ENCODE measurements at regions not wholly inside any gene's neighbourhood (a gene's known extent, or its start where the extent isn't known, plus 50 kb on each side); places are given as distances from the start of the nearest gene placed in this dataset.
"Not testable (repeated sequence)": the region's sequence is repeated elsewhere in the genome, so short reads cannot be mapped to it uniquely, and the experiment has no call there.

DNA sequence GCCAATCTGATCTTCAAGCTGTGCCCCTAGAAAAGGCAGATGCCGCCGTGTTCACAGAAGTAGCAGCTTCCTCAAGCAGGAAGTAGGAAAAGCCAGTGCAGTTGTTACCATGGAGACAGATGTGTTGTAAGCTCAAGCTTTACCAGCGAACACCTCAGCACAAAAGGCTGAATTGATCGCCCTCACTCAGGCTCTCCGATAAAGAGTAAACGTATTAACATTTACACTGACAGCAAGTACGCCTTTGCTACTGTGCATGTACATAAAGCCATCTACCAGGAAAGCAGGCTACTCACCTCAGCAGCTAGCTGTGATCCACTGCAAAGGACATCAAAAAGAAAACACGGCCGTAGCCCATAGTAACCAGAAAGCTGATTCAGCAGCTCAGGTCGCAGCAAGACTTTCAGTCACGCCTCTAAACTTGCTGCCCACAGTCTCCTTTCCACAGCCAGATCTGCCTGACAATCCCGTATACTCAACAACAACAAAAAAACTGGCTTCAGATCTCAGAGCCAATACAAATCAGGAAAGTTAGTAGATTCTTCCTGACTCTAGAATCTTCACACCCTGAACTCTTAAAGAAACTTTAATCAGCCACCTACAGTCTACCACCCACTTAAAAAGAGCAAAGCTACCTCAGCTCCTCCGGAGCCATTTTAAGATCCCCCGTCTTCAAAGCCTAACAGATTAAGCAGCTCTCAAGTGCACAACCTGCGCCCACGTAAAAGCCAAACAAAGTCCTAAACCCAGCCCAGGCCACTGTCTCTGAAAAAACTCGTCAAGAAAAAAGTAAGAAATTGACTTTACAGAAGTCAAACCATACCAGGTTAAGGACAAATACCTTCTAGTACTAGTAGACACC lies 160.0 kb downstream of the DEFB131A start:
- DNase-seq (ENCODE audit: low read depth in 2 of 2), result peak in 1 of 2 donors; percentile 25

DNA sequence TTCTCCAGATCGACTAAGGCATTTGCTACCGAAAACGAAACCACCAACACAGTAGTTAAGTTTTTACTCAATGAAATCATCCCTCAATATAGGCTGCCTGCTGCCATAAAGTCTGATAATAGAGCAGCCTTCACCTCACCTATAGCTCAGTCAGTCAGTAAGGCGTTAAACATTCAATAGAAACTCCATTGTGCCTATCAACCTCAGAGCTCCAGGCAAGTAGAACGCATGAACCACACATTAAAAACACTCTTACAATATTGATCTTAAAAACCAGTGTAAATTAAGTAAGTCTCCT lies 160.6 kb downstream of the DEFB131A start:
- DNase-seq (ENCODE audit: low read depth in 2 of 2), result not testable (repeated sequence)

DNA sequence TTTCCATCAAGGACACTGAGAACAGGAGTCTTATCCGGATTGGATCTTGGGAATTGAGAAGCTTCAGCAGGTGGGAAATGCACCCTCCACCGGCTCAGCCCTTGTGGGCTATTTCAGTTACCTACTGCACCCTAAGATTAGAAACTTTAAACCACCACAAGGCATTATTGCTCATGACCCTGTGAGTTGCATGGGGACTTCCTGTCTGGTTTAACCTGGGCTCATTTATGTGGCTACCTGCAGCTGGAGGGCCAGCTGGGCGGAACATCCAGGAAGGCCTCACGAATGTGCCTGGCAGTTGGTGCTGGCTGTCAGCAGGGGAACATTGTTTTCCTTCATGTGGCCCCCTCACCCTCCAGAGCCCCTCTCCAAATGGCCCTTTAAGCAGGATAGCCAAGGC lies 164.1 kb downstream of the DEFB131A start:
- DNase-seq (ENCODE audit: low read depth in 2 of 2), result no peak

DNA sequence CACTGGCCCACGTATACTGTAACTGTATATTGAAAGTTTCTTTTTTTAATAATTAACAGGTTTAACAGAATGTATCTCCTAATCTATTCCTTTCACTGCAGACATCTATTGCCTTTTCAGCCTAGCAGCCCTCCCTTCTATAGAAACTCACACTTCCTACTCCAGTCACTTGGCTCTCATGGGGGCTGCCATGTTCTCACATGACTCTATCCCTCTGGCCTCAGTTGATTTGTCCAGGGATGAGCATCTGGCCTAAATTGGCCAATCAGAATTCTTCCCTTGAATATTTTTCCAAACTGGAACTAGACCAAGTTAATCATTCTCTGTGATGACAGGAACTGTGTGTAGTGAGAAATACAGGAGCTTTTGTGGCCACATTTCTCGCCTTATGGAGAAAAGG lies 166.1 kb downstream of the DEFB131A start:
- not testable (repeated sequence) for DNase-seq (ENCODE audit: low read depth in 2 of 2)

DNA sequence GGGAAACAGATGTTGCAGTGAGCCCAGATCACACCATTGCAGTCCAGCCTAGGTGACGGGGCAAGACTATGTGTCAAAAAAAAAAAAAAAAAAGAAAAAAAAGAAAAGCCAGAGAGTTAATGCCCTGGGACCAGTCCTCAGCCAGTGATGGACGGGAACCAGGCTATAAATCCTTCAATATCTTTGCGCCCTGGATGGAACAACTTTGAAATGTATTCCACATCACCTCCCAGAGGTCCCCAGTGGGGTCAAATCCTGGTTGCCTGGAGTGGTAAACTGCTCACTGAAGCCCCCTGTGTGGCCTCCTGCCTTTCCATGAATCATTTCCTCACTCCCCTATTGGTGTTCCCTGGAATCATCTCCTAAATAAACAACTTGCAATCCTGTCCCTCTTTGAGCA lies 166.9 kb downstream of the DEFB131A start:
- no peak for DNase-seq (ENCODE audit: low read depth in 2 of 2)

DNA sequence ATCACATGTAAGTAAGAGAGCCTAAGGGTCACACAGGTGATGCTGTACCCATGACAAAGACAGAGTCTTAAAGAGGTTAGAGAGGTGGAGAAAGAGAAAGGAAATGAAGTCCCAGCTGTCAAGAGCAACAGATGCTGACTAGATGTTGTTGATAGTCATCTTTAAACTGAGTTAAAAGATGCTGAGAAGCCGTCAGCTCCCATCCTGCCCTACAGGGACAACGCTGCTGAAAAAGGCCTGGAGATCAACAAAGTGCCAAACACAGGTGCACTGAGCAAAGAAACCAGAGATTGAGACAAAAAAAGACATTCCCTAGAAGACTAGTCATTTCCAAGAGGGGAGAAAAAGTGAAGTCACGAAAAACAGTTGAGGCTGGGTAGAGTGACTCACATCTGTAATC lies 145.0 kb upstream of the DRD5 start:
- not testable (repeated sequence) for DNase-seq (ENCODE audit: low read depth in 2 of 2)

DNA sequence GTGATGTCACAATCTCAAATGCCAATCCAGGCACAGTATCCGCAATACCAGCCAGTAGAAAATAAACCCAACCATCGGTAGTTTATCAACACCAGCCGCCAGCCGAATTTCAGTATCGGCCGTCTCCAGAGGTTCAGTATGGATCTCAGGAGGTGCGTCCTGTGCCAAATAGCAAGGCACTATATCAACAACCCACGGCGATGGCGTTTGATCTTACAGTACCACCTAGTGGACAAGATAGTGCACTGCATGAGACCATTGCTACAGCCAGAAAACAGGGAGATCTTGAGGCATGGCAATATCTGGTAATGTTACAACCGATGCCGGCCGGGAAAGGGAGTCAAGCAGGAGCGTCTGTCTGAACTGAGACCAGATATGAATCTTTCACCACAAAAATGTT lies 121.8 kb upstream of the DRD5 start:
- peak in 1 of 2 donors; percentile 6 for DNase-seq (ENCODE audit: low read depth in 2 of 2)

DNA sequence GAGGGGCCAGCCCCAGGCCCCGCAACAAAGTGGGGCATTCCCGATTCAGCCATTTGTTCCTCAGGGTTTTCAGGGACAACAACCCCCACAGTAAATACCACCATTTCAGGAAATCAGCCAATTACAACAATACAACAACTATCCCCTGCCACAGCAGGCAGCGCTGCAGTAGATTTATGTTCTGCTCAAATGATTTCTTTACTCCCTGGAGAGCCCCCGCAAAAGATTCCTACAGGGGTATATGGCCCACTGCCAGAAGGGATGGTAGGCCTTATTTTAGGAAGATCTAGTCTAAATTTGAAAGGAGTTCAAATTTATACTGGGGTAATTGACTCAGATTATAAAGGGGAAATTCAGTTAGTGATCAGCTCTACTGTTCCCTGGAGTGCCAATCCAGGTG lies 120.5 kb upstream of the DRD5 start:
- DNase-seq (ENCODE audit: low read depth in 2 of 2), result not testable (repeated sequence)

DNA sequence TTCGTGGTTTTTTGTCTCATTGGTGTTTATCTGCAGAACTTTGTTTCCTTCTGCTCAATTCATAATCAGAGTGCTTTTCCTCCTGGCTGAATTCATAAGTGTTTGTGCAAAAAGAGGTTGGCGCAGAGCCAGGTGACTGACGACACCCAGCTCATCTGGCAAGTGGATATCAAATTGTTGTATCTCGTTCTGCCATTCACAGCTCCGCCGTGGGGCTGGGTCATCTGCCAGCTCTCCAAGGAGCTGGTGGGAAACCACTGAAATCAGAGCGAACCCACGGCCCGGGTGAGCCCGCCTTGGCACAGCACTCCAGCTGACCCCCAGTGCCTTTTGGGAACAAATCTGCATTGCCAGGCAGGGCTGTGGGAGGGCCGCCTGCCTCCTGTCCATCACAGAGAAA lies 110.7 kb upstream of the DRD5 start:
- DNase-seq (ENCODE audit: low read depth in 2 of 2), result not testable (repeated sequence)

DNA sequence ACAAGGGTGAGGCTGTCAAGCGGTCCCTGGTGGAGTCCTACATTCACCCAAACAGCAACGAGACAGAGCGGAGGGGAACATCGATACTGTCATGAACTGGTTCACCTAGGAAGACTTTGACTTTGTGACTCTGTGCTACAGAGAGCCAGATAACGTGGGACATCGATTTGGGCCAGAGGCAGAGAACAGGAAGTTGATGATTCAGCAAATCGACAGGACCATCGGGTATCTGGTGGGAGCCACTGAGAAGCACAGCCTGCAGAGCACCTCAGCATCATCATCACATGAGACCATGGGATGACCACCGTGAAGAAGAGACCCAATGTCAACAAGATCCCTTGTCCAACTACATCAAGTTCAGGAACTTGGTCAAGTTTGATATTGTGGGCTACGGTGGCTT lies 104.1 kb upstream of the DRD5 start:
- not testable (repeated sequence) for DNase-seq (ENCODE audit: low read depth in 2 of 2)

DNA sequence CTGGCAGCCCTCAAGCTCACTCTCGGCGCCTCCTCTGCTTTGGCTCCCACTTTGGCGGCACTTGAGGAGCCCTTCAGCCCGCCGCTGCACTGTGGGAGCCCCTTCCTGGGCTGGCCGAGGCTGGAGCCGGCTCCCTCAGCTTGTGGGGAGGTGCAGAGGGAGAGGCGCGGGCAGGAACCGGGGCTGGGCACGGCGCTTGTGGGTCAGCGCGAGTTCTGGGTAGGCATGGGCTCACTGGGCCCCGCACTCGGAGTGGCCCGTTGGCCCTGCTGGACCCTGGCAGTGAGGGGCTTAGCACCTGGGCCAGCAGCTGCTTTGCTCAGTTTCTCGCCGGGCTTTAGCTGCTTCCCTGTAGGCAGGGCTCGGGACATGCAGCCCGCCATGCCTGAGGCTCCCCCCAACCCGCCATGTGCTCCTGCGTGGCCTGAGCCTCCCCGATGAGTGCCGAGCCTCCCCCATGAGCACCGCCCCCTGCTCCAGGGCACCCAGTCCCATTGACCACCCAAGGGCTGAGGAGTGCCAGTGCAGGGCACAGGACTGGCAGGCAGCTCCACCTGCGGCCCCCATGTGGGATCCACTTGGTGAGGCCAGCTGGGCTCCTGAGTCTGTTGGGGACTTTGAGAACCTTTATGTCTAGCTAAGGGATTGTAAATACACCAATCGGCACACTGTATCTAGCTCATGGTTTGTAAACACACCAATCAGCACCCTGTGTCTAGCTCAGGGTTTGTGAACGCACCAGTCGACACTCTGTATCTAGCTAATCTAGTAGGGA lies 101.5 kb upstream of the DRD5 start:
- DNase-seq (ENCODE audit: low read depth in 2 of 2), result no peak

DNA sequence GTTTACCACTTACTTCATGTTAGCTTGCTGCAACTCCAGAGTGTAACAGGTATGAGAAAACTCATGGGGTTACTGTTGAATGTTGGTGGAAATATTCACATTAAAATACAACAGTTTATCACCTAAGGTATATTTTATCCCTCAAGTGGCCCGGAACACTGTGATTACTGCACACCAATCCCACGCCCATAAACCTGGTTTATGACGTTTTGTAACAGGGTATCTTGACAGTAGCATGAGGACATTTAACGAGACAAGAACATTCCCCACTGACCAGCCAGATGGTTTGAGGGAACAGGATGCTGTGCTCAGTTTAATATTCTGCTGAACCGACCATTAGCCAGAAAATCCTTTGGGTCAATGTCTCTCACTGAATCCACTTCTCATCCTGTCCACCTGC lies 98.3 kb upstream of the DRD5 start:
- DNase-seq (ENCODE audit: low read depth in 2 of 2), result not testable (repeated sequence)

DNA sequence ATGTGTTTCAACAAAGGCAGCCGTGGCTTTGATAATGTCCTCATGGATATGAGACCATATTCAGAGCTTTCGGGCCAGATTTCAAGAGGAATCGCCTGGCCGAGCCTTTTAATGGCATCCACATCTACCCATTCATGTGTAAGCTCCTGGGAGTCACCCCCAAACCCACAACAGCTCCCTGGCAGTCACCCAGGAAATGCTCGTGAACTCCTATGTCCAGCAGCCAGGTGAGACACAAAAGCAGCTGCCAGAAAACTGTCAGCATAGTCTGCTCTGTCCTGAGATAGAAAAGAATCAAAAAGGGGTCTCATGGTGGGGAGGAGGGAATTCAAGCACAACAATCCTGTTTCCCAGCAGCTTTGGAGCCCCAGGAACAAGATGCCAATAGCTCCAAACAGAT lies 96.4 kb upstream of the DRD5 start:
- not testable (repeated sequence) for DNase-seq (ENCODE audit: low read depth in 2 of 2)

DNA sequence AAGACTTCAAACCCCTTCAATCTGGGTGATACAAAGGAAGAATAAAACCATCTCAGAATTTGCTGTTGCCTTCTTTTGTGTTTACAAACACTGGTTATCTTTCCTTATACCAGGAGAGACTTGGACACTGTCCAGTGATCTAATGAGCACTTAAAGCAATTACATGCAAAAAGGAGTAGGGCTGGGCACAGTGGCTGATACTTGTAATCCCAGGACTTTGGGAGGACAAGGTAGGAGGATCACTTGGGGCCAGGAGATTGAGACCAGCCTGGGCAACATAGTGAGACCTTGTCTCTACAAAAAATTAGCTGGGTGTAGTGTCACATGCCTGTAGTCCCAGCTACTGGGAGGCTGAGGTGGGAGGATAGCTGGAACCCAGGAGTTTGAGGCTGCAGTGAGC lies 95.7 kb upstream of the DRD5 start:
- no peak for DNase-seq (ENCODE audit: low read depth in 2 of 2)

DNA sequence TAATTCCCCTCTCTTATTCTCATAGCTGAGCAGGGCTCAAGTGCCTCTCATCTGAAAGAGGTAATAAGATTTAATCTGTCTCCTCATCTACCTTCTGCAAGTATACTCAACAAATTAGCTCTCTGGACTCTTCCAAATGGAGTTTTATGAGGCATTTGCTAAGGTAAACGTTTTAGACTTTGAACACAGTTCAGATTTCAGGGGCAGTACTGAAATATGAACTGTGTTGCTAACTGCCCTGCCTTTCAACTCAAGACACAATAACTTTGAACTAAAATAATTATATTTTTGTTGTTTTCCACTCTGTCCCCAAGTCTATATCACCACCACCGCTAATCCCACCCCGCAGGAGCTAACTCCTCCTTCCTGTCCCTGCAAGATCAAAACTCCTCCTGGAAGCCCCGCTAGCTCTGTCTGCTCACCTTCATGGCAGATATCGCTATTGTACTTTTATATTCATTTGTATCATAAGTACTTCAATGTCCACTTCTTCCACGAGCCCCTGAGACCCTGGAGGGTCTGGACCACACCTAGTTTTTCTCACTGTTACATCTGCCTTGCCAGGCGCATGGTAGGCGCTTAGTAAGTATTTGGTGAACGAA lies 90.7 kb upstream of the DRD5 start:
- not testable (repeated sequence) for DNase-seq (ENCODE audit: low read depth in 2 of 2)

DNA sequence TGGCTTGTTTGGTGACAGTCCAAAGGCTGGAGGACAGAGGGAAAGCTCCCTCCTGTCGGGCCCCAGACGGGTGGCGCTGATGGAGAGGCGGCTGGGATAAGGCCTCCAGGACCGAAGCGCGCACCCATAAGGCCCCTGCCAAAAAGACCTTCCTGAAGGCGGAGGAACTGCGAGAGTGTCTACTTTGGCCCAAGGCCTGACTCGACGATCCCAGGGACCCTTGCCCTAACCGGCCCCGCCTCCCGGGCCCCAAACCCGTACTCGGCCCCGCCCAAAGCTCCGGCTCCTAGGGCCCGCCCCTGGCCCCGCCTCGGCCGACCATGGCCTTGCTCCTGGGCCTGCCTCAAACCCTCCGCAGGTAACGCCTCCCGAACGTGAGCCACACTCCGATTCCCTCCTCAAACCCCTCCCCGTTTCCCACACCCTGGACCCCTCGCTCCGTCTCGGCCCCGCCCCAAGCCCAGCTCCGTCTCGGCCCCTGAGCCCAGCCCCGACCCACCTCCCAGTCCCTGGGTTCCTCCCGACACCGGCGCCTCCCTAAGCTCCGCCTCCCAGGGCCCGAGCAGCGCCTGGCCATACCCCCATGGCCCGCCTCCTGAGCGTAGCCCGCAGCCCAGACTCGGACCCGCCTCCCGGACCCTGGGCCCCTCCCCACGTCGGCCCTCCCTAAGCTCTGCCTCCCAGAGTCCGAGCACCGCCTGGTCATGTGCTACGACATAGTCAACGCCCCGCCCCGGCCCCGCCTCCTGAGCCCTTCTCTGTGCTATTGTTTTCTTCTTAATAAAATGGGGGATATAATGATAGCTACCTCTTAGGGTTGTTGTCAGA lies 90.0 kb upstream of the DRD5 start:
- peak; percentile 75 to 81 for DNase-seq (ENCODE audit: low read depth in 2 of 2)

DNA sequence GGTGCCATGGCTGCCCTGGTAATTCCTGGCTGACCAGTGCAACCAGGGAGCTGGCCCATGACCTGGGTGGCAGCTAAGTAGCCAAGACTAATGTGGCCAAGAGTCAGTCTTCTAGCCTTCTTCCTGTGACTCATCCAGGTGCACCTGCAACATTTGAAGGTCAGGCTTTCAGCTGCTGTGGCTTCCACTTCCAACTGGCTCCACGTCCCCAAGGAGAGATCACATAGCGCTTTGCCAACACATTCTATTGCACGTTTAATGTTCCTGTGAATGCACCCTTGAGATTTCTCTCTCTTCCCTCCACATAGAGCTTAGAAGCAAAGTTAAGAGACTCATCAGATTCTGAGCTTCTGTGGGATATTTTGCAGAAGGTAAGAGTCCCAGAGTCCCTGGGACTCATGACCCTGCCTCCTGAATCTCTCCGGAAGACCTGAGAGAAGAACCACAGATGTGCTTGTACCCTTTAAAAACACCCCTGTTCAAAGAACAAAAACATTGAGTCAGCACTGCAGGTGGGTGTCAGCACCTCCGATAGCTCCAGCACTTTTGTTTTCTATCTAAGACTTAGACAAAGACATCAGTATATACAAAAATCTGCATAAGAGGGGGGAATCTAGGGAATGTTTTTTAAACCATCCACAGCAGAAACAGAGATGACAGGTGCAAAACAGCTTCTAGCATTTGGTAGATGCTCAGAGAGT lies 88.5 kb upstream of the DRD5 start:
- not testable (repeated sequence) for DNase-seq (ENCODE audit: low read depth in 2 of 2)

DNA sequence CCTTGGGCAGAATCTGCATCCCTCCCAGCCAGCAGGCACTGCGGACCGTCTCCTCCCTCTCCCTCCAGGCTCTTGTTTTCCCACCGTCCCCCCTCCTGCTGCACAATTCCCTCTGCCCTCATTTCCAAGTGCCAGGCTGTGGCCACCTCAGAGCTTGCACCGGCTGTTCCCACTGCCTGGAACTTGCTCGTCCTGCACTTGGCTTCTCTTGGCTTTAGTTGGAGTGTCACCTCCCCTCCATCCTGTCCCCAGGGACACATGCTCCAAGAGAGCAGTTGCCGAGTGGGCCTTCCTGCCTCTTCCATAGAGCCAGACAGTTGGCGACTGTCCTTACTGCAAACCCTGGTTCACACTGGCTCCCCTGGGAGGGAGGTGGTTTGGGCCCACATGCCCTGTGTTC lies 87.0 kb upstream of the DRD5 start:
- DNase-seq (ENCODE audit: low read depth in 2 of 2), result not testable (repeated sequence)

DNA sequence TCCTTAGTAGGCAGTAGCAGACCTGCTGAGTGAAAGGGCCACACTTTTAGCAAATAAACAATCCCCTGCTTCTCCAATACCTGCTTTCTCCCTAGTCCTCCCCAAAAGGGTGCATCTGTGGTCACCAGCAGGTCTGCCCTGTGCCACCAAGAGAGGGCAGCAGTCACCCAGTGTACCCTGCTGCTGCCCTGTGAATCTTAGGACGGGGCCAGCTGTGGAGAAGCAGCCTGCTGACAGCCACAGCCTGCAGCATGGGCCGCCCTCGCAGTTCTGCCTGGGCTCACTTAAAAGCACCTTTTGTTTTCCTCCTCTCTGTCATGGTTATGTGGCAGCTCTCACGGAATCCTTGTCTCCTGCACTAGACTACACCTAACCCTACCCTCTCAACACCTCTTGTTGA lies 85.4 kb upstream of the DRD5 start:
- peak in 1 of 2 donors; percentile 19 for DNase-seq (ENCODE audit: low read depth in 2 of 2)

DNA sequence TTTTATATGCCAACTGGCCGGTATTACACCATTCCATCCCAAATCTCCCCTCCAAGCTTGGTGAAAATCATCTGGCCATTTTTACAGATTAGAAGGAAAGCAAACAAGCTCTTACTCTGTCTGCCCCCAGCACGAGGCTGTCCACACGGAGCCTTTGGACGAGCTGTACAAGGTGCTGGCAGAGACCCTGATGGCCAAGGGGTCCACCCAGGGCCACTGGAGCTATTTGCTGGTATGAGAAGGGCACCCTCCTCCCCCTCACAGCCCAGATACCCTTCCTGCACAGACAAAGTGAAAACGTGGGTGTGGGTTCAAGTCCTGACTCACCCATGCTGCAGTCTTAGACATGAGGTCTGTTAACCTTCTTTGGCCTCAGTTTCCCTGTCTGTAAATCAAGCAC lies 84.9 kb upstream of the DRD5 start:
- DNase-seq (ENCODE audit: low read depth in 2 of 2), result not testable (repeated sequence)

DNA sequence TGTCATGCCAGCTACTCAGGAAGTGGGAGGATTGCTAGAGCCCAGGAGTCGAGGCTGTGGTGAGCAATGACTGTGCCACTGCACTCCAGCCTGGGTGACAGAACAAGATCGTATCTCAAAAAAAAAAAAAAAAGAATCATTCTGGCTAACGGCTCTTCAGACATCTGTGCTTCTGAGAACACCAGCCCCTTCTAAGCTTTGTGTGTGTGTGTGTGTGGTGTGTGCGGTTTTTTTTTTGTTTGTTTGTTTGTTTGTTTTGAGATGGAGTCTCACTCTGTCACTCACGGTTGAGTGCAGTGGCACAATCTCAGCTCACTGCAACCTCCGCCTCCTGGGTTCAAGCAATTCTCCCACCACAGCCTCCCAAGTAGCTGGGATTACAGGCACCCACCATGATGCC lies 79.4 kb upstream of the DRD5 start:
- DNase-seq (ENCODE audit: low read depth in 2 of 2), result not testable (repeated sequence)

Measured in stimulated activated CD4-positive, alpha-beta T cell treated with anti-CD3 and anti-CD28 coated beads, Interleukin-1b, Interleukin-23, amount 100 ng/mL, for 4 hours (primary cell).